Gastroesophageal sphincter (tissue), 4 donors: ENCODE measurements at regions not wholly inside any gene's neighbourhood (a gene's known extent, or its start where the extent isn't known, plus 50 kb on each side); places are given as distances from the start of the nearest gene placed in this dataset.

ENCODE experiments used
- ATAC-seq: fragments of 150-250 bp; one replicate; pipeline ENCODE4 v1.9.1; 2016; ENCODE audit warnings: mild to moderate bottlenecking, moderate library complexity
- H3K27ac ChIP-seq, 4 donors: fragments of 200-600 bp; sonication (generic) in 3 of 4; 1 replicate in 3 of 4; 2 replicates in 1 of 4; pipeline ENCODE4 v1.5.1; 2016 to 2019
- H3K27me3 ChIP-seq: fragments of 200-600 bp; sonication (generic); one replicate; pipeline ENCODE4 v1.5.1; 2019
- H3K36me3 ChIP-seq, 2 donors: fragments of 200-600 bp; sonication (generic); one replicate each; pipeline ENCODE4 v1.5.1; 2019; ENCODE audit warnings: control low read depth in 1 of 2
- H3K4me1 ChIP-seq, 3 donors: fragments of 200-600 bp; sonication (generic); 1 replicate in 2 of 3; 2 replicates in 1 of 3; pipeline ENCODE4 v1.5.1; 2016 to 2019; ENCODE audit warnings: control low read depth in 2 of 3
- H3K4me3 ChIP-seq, 2 donors: fragments of 200-600 bp; sonication (generic); one replicate each; pipeline ENCODE4 v1.5.1; 2019; ENCODE audit warnings: mild to moderate bottlenecking in 1 of 2, moderate library complexity in 1 of 2
- H3K9me3 ChIP-seq, 3 donors: fragments of 200-600 bp; sonication (generic); one replicate each; pipeline ENCODE4 v1.5.1; 2017 to 2019; ENCODE audit warnings: control low read depth in 2 of 3
- EP300 ChIP-seq: sonication (generic); formaldehyde crosslinking; IDR thresholded peaks from one replicate; pipeline ENCODE4 v1.6.1; 2017; ENCODE audit warnings: antibody characterized with exemption, mild to moderate bottlenecking
- POLR2A ChIP-seq, 2 donors: fragments of 450-650 bp; IDR thresholded peaks; one replicate each; pipeline ENCODE4 v1.6.1; 2017; ENCODE audit warnings: antibody characterized with exemption in 2 of 2, mild to moderate bottlenecking in 2 of 2, moderate library complexity in 1 of 2
- POLR2AphosphoS5 ChIP-seq: sonication (generic); formaldehyde crosslinking; IDR thresholded peaks from one replicate; pipeline ENCODE4 v1.6.1; 2017; ENCODE audit warnings: antibody characterized with exemption
- WGBS, 2 donors: methylation state at CpG; one replicate each; pipeline ENCODE4 v1.1.5; 2018; ENCODE audit warnings: low coverage in 1 of 2; 5-methylcytosine and 5-hydroxymethylcytosine counted together
- TF ChIP-seq, protein P1 (sequence below), 4 experiments: fragments of 200-600 bp in 2 of 4; fragments of 450-650 bp in 2 of 4; sonication (generic) in 1 of 4; IDR thresholded peaks; one replicate each; pipeline ENCODE4 v1.5.1; 2017 to 2019; ENCODE audit warnings: antibody characterized with exemption in 4 of 4, mild to moderate bottlenecking in 2 of 4, moderate library complexity in 2 of 4

DNA sequence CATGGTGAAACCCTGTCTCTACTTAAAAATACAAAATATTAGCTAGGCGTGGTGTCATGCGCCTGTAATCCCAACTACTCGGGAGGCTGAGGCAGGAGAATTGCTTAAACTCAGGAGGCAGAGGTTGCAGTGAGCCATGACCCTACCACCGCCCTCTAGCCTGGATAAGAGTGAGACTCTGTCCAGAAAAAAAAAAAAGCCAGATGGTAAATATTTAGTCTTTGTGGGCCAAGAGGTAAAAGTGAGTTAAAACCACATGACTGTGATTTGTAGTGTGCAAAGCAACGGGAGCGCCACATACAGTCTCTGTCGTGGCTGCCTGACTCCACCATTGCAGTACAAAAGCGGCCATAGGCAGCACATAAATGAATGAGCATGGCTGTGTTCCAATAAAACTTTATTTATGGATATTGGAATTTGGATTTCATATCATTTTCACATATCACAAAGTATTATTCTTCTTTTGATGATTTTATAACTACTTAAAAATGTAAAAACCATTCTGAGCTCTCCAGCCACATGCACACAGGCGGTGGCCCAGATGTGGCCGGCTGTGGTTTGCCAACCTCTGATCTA, 51.8 kb upstream of the CASZ1 start:
- TF ChIP-seq POLR2AphosphoS5 (no peak), POLR2A (IDR thresholded peaks at IDR 0.05) (no peak)
- TF ChIP-seq, protein P1, sequence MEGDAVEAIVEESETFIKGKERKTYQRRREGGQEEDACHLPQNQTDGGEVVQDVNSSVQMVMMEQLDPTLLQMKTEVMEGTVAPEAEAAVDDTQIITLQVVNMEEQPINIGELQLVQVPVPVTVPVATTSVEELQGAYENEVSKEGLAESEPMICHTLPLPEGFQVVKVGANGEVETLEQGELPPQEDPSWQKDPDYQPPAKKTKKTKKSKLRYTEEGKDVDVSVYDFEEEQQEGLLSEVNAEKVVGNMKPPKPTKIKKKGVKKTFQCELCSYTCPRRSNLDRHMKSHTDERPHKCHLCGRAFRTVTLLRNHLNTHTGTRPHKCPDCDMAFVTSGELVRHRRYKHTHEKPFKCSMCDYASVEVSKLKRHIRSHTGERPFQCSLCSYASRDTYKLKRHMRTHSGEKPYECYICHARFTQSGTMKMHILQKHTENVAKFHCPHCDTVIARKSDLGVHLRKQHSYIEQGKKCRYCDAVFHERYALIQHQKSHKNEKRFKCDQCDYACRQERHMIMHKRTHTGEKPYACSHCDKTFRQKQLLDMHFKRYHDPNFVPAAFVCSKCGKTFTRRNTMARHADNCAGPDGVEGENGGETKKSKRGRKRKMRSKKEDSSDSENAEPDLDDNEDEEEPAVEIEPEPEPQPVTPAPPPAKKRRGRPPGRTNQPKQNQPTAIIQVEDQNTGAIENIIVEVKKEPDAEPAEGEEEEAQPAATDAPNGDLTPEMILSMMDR (IDR thresholded peaks at IDR 0.05), result no peak
- no peak for ATAC-seq
- no peak overlapping the region for H3K4me3 ChIP-seq
- no peaks in the 10 kb centered on the region for H3K27me3 ChIP-seq
- H3K36me3 ChIP-seq, result no peaks in the 10 kb centered on the region
- WGBS, 2 donors, result 85 to 92% methylated on average over 7 to 10 of the region's 10 CpGs
- H3K27ac ChIP-seq, result no peak overlapping the region
- peaks cover 0 to 36% (median 0%) of the 10 kb centered on the region in 3 donors for H3K9me3 ChIP-seq
- no peaks in the 10 kb centered on the region for H3K4me1 ChIP-seq

DNA sequence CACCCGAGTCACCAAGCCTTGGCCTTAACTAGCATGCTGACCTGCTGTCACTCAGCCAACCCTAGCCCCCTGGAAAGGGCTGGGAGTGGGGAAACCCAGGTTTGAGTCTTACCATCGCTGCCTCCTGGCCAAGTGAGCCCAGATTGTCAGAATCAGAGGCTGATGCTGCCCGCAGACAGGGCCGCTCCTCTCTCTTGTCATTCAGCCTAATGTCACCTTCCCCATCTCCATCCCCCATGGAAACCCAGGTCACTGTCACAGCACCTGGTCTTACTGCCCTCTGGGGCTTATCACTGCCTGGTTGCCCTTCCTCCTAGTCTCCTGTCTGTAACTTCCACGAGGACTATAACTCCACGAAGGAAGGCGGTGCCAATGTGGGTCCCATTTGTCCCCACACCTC, 53.6 kb upstream of the CASZ1 start:
- H3K27me3 ChIP-seq, result no peaks in the 10 kb centered on the region
- H3K4me1 ChIP-seq, result no peaks in the 10 kb centered on the region
- 73 to 76% methylated on average over 3 of the region's 7 CpGs for WGBS, 2 donors
- no peaks in the 10 kb centered on the region for H3K36me3 ChIP-seq
- TF ChIP-seq POLR2AphosphoS5, result no peak
- TF ChIP-seq, protein P1 (IDR thresholded peaks at IDR 0.05), result no peak
- TF ChIP-seq EP300, result no peak
- no peak for TF ChIP-seq POLR2A (IDR thresholded peaks at IDR 0.05)
- H3K4me3 ChIP-seq, result no peak overlapping the region
- ATAC-seq, result no peak
- peaks cover 0 to 17% (median 0%) of the 10 kb centered on the region in 3 donors for H3K9me3 ChIP-seq
- no peak overlapping the region for H3K27ac ChIP-seq

DNA sequence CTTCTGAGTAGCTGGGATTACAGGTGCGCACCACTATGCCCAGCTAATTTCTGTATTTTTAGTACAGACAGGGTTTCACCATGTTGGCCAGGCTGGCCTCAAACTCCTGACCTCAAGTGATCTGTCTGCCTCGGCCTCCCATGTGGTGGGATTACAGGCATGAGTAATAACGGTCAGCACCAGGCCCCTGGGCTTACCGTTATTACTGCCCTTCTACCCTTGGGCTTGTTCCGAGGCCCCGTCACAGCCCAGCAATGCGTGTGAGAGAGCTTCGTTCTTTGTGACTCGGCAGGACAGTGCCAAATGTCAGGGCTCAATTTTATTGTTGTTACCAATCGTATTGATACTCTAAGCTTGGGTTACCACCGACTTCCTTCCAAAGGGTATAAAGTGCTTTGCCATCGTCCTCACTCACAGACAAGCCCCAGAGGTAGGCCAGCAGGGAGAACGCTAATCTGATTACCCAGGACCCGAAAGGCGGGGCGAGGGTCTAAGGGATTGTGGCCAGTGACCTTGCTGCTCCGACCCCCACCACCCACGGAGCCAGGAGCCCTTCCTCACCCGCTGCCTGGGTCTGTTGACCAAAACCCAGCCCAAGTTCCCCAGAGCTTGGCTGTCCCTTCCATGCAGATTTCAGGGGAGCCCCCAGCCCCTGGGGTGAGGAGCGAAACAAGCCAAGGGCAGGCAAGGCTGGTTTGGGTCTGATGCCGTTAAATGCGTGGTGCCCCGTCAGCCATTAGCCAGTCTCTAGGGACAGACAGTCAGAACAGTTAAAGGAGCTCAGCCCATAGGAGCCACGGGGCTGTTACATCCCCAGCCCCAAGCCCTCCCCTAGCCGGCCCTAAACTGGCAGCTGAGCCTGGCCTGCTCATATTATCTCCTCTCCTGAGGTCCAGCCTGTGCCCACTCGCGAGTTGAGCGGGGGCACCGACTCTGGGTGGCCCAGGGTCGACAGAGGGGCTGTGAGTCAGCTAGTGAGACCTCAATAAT, 54.9 kb upstream of the CASZ1 start:
- Histone ChIP-seq H3K4me3 (no peak overlapping the region), H3K27ac (no peak overlapping the region), H3K36me3 (no peaks in the 10 kb centered on the region), H3K9me3 (peaks cover 0 to 8% (median 0%) of the 10 kb centered on the region in 3 donors), H3K27me3 (no peaks in the 10 kb centered on the region), H3K4me1 (no peaks in the 10 kb centered on the region)
- TF ChIP-seq, protein P1 (IDR thresholded peaks at IDR 0.05), result no peak
- WGBS, 2 donors, result 86 to 89% methylated on average over 7 to 8 of the region's 30 CpGs
- ATAC-seq, result no peak

DNA sequence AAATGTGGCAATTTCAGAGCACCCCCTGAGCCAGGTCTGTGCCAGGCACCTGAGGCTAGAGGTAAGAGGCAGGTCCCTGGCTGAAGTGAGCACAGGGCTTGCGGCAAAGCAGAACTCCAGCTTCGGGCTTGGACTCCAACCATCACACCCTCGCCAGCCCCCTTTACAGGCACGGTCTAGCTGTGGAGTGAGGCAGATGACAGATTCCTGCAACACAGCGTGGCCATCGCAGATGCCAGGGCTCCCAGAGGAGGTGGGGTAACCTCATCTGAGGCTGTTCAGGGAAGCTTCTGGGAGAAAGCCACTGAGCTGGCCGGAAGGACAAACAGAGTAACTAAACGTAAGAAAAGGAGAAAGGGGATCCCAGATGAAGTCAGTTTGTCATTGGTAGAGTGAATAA, 55.6 kb upstream of the CASZ1 start:
- TF ChIP-seq, protein P1 (IDR thresholded peaks at IDR 0.05), result no peak
- no peak for TF ChIP-seq POLR2A (IDR thresholded peaks at IDR 0.05)
- TF ChIP-seq POLR2AphosphoS5, result no peak
- no peak for TF ChIP-seq EP300
- peaks cover 0 to 1% (median 0%) of the 10 kb centered on the region in 3 donors for H3K9me3 ChIP-seq
- WGBS, 2 donors, result 73 to 84% methylated on average over 2 to 4 of the region's 8 CpGs
- no peak overlapping the region for H3K27ac ChIP-seq
- no peaks in the 10 kb centered on the region for H3K36me3 ChIP-seq
- no peak overlapping the region for H3K4me3 ChIP-seq
- no peaks in the 10 kb centered on the region for H3K4me1 ChIP-seq
- no peak for ATAC-seq
- H3K27me3 ChIP-seq, result no peaks in the 10 kb centered on the region

DNA sequence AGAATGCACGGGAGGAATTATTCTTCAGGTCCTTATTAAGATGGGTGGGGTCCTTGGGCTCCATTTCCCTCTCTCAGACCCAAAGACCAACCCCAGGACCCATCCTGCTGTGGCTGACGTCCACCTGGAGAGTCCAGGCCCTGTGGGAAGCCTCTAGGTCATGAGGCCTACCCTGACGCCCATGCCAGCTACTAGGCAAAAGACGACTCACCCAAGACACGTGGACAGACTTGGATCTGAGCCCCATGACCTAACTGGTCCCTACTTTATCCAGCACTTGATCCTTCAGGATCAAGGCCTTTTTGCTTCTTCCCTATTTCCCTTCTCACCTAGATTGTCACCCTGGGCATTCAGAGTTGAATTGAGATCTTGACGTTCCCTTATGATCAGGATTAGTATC, 56.0 kb upstream of the CASZ1 start:
- Histone ChIP-seq H3K27me3 (no peaks in the 10 kb centered on the region), H3K36me3 (no peaks in the 10 kb centered on the region), H3K4me3 (no peak overlapping the region), H3K9me3 (no peaks in the 10 kb centered on the region), H3K4me1 (no peaks in the 10 kb centered on the region), H3K27ac (no peak overlapping the region)
- WGBS, 2 donors, result 61 to 63% methylated on average over 3 to 5 of the region's 6 CpGs
- TF ChIP-seq POLR2A (IDR thresholded peaks at IDR 0.05) (no peak), EP300 (no peak), POLR2AphosphoS5 (no peak)
- TF ChIP-seq, protein P1 (IDR thresholded peaks at IDR 0.05), result no peak
- ATAC-seq, result no peak
